ENCODE measurements at regions not wholly inside any gene's neighbourhood (a gene's known extent, or its start where the extent isn't known, plus 50 kb on each side); places are given as distances from the start of the nearest gene placed in this dataset.
"Not testable (repeated sequence)": the region's sequence is repeated elsewhere in the genome, so short reads cannot be mapped to it uniquely, and the experiment has no call there.

GRCh38 chr1:56129837-56130236 is 449.5 kb downstream of the PLPP3 start:
- DNase-seq (ENCODE audit: low read depth) = no peak

DNA sequence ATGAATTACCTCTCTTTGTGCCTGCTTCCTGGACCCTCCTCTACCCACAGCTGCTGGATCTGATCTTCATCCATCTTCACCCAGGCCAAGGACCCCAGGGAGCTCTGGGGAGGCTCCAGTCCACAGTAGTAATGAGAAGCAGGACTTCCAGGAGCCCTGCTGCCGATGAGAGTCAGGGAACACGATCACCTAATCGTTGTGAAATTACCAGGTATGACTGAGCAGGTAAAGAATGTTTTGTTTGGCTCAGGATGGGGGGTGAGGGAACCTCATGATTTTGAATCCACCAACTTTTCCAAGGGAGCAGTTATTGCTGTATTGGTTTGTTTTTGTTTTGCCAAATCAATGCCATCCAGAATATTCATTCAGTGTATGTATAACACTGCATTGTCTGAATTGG is 454.0 kb downstream of the PLPP3 start:
- no peak for DNase-seq (ENCODE audit: low read depth)

DNA sequence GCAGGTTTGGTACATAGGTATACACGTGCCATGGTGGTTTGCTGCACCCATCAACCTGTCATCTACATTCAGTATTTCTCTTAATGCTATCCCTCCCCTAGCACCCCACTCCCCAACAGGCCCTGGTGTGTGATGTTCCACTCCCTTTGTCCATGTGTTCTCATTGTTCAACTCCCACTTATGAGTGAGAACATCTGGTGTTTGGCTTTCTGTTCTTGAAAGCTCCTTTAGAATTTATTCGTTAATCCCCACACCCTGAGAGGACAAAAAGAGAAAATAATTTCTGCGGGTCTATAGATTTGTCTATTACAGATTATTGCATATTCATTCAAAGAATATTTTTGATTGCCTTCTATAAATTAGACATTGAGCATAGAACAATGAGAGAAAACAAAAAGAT is 455.5 kb downstream of the PLPP3 start:
- DNase-seq (ENCODE audit: low read depth) = no peak

GRCh38 chr1:56123421-56123820 is 455.9 kb downstream of the PLPP3 start:
- no peak for DNase-seq (ENCODE audit: low read depth)

DNA sequence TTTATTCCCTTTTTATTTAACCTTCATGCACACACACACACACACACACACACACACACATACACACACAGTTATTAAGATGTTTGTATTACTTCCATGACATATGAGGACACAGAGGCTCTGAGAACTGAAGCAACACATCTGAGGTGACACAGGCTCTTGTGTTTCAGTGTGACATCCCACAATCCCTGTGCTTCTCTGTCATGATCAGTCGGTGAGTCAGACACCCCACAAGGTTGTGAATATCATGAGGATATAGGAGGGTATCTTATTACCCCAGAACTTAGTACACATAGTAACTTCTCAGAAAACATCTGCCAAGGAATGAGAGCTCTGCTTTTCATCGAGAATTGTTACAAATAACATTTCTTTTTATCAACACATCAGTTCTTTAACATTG is 459.3 kb downstream of the PLPP3 start:
- peak; percentile 54 for DNase-seq (ENCODE audit: low read depth)

- not testable (repeated sequence) for DNase-seq (ENCODE audit: low read depth)
Observed at GRCh38 chr1:56118676-56119075, 460.7 kb downstream of the PLPP3 start.

- DNase-seq (ENCODE audit: low read depth) = no peak
Observed at GRCh38 chr1:56115701-56116100, 463.7 kb downstream of the PLPP3 start.

DNA sequence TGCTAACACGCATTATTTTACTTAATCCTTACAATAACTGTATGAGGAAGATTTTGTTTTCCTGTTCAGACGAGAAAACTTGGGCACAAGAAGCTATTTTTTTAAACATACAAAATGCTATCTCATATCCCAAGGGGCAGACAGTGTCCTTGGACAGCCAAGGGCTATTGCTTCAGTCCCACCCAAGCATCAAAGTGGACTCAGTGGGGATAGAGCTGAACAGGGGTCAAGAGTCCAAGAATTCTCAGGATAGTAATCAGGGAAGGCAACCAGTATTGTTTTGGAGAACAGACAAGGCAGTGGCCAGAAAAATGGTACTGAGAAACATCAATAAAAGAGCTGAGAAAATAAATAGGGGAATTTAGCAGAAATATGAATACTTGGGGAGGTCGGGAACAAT is 465.7 kb downstream of the PLPP3 start:
- DNase-seq (ENCODE audit: low read depth) = no peak

DNA sequence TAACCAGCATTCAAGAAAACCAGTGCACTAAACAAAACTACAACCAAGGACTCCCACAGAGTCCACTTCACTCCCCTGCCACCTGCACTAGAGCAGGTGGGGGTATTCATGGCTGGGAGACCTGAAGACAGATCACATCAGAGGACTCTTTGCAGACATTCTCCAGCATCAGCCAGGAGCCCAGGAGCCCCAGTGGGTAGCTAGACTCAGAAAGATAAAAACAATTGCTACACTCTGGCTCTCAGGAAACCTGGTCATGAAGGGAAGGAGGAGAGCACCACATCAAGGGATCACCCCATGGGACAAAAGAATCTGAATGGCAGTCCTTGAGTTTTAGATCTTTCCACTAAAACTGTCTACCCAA is 472.1 kb downstream of the PLPP3 start:
- DNase-seq (ENCODE audit: low read depth) = no peak

DNA sequence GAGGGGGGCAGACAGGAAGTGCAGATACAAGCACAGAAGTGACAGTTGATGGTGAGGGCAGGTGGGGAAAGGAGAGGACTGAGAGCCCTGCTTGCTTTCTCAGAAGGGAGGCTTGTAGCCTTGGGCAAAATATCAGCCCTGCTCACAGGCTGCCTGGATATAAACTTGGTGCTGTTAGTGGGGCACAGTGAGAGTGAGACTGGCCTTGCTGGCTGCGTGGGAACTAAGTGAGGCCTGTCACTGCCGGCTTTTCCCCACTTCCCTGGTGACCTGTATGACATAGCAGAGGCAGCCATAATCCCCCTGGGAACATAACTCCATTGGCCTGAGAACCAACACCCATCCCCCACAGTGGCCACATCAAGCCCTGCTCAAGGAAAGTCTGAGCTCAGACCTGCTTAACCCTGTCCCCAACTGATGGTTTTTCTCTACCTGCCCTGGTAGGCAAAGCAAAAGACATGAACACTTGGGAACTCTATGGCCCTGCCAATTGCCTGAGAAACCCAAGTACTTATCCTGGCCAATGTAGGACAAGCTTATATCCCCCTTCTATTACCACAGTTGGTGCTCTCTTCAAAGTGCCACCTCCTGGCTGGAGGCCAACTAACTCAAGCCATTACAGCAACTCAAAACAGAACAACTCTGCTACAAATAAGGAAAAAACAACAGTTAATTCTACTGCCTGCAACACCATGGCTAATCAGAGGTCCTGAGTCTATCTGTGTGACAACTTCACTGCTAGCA is 472.7 kb downstream of the PLPP3 start:
- DNase-seq (ENCODE audit: low read depth) = no peak

DNA sequence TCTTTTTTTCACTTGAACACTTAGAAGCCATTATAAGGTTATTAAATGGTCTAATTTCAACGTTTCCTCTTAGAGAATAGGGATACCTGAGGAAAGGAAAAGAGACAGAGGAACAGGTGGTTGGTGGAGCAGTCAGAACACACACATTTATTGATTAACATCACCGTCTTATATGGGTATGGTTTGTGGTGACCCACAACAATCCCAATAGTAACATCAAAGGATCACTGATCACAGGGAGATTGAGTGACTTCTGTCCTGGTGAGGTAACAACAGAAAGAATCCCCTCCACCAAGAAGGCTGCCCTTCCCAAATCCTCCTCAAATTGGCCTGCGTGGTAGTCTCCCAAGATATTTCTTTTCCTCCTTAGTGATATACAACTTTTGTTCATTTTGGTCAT is 474.0 kb downstream of the PLPP3 start:
- no peak for DNase-seq (ENCODE audit: low read depth)

GRCh38 chr1:56099766-56100265 is 479.5 kb downstream of the PLPP3 start:
- DNase-seq (ENCODE audit: low read depth) = peak; percentile 48

- no peak for DNase-seq (ENCODE audit: low read depth)
Observed at GRCh38 chr1:56098946-56099345, 480.4 kb downstream of the PLPP3 start.

- no peak for DNase-seq (ENCODE audit: low read depth)
Observed at GRCh38 chr1:56097713-56098112, 481.6 kb downstream of the PLPP3 start.

- peak; percentile 86 for DNase-seq (ENCODE audit: low read depth)
Observed at GRCh38 chr1:56095696-56096665, 483.4 kb downstream of the PLPP3 start.

- no peak for DNase-seq (ENCODE audit: low read depth)
Observed at GRCh38 chr1:56094168-56094567, 485.2 kb downstream of the PLPP3 start.

DNA sequence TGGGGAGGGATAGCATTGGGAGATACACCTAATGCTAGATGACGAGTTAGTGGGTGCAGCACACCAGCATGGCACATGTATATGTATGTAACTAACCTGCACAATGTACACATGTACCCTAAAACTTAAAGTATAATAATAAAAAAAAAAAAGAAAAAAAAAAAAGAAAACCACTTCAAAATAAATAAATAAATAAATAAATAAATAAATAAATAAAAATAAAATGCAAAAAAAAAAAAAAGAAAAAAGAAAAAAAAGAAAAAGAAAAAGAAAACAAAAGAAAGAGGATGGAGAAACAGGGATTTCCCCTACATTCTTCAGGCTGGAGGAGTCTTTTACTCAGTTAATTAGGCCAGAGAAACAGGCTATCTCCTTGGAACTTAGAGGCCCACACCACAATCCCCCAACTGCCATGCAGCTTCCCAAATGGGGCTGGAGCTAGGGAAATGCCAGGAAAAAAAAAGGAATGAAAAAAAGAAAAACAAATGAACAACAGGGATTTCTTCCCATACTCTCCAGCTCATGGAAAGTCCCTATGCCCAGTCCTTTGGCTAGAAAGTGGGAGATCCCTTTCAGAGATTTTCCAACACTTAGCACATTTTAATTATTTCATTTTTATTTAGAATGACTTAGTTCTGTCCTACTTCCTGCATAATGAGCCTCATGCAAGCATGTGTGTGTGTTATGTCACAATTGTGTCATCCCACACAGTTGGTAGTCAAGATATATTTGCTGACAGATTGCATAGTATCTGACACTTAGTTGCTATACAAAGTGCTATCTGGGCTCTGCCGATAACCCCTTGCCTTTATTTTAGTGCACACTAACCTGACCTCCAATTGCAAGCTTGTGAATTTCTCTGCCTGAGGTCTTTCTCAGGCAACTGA is 486.4 kb downstream of the PLPP3 start:
- DNase-seq (ENCODE audit: low read depth) = no peak

- DNase-seq (ENCODE audit: low read depth) = not testable (repeated sequence)
Observed at GRCh38 chr1:56089826-56090225, 489.5 kb downstream of the PLPP3 start.

- peak; percentile 78 for DNase-seq (ENCODE audit: low read depth)
Observed at GRCh38 chr1:56084246-56084645, 495.1 kb downstream of the PLPP3 start.

DNA sequence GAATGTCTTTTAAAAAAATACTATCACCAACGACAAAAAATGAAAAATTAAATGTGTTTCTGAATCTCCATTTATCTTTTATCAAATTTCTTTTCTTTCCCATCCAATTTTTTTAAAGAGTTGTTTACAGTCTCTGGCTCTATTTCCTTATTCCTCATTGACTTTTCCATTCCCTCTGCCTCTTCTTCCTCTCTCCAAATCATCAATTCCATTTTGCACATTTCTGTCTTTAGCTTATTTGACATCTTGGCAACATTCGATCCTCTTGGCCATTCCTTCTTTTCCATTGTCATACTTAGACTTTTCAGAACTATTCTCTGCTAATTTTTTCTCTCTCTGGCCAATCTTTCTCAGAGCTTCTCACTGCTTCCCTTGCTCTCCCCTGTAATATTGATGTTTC is 497.6 kb downstream of the PLPP3 start:
- no peak for DNase-seq (ENCODE audit: low read depth)

- DNase-seq (ENCODE audit: low read depth) = peak; percentile 70
Observed at GRCh38 chr1:56081173-56081572, 498.2 kb downstream of the PLPP3 start.
